Stomach (tissue), 4 donors: ENCODE measurements at regions not wholly inside any gene's neighbourhood (a gene's known extent, or its start where the extent isn't known, plus 50 kb on each side); places are given as distances from the start of the nearest gene placed in this dataset.

Experiments used
- CTCF ChIP-seq, 7 experiments: fragments of 450-650 bp in 4 of 7; fragments of 200-600 bp in 3 of 7; sonication (generic) in 3 of 7; IDR thresholded peaks; one replicate each; pipeline ENCODE4 v1.5.1; 2016 to 2019; ENCODE audit warnings: antibody characterized with exemption in 7 of 7, control low read depth in 2 of 7, mild to moderate bottlenecking in 1 of 7
- EP300 ChIP-seq: sonication (generic); formaldehyde crosslinking; IDR thresholded peaks from one replicate; pipeline ENCODE4 v1.6.1; 2017; ENCODE audit warnings: antibody characterized with exemption
- POLR2A ChIP-seq, 4 donors: fragments of 450-650 bp; IDR thresholded peaks; one replicate each; pipeline ENCODE4 v1.6.1; 2016; ENCODE audit warnings: antibody characterized with exemption in 4 of 4, control low read depth in 2 of 4, mild to moderate bottlenecking in 1 of 4, moderate library complexity in 1 of 4
- POLR2AphosphoS5 ChIP-seq, 3 donors: sonication (generic); formaldehyde crosslinking; IDR thresholded peaks; one replicate each; pipeline ENCODE4 v1.6.1; 2016; ENCODE audit warnings: antibody characterized with exemption in 3 of 3

GRCh38 chr15:61415617-61416120 lies 186.6 kb upstream of the RORA start:
- no peak for TF ChIP-seq CTCF (IDR thresholded peaks at IDR 0.05)
- no peak for TF ChIP-seq POLR2AphosphoS5 (IDR thresholded peaks at IDR 0.05)
- no peak for TF ChIP-seq POLR2A (IDR thresholded peaks at IDR 0.05)
- TF ChIP-seq EP300 = no peak
